ENCODE measurements at regions not wholly inside any gene's neighbourhood (a gene's known extent, or its start where the extent isn't known, plus 50 kb on each side); places are given as distances from the start of the nearest gene placed in this dataset.

DNA sequence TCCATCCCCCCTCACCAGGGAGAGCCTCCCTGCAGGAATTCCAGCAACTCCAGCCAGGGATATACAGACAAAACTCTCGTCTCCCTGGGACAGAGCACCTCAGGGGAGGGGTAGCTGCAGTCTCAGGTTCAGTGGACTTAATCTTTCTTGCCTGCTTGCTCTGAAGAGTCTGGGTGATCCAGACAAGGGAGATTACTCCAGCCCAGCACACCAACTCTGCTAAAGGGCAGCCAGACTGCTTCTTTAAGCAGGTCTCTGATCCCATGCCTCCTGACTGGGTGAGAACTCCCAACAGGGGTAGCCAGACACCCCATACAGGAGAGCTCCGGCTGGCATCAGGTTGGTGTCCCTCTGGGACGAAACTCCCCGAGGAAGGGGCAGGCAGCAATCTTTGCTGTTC lies 888.7 kb downstream of the RAB28 start:
- TF ChIP-seq, protein P1, sequence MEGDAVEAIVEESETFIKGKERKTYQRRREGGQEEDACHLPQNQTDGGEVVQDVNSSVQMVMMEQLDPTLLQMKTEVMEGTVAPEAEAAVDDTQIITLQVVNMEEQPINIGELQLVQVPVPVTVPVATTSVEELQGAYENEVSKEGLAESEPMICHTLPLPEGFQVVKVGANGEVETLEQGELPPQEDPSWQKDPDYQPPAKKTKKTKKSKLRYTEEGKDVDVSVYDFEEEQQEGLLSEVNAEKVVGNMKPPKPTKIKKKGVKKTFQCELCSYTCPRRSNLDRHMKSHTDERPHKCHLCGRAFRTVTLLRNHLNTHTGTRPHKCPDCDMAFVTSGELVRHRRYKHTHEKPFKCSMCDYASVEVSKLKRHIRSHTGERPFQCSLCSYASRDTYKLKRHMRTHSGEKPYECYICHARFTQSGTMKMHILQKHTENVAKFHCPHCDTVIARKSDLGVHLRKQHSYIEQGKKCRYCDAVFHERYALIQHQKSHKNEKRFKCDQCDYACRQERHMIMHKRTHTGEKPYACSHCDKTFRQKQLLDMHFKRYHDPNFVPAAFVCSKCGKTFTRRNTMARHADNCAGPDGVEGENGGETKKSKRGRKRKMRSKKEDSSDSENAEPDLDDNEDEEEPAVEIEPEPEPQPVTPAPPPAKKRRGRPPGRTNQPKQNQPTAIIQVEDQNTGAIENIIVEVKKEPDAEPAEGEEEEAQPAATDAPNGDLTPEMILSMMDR (IDR thresholded peaks at IDR 0.05) = no peak
- TF ChIP-seq EZH2 (IDR thresholded peaks at IDR 0.05; ENCODE audit: borderline replicate concordance, insufficient read depth, low read depth, low read length, poor library complexity, severe bottlenecking) = no peak

Measured in B cell (primary cell).